ENCODE measurements at regions not wholly inside any gene's neighbourhood (a gene's known extent, or its start where the extent isn't known, plus 50 kb on each side); places are given as distances from the start of the nearest gene placed in this dataset.

DNA sequence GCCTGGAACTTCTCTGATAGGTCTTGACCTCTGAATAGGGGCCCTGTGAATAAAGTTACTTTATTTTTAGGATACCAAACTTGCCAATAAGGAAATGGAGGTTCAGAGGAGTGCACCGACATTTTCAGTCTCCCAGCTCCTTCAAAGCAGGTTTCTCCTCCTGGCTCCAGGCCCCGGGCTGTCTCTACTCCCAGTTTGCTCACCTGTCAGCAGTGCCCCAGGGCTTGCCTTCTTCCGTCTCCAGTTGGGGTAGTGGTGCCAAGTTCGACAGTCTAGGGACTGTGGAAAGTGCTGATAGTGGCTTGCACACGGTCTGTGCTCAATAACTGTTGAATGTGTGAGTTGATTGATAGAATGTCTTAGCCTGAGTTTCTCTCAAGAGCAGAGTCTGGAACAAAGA, 149.2 kb downstream of the ACTL8 start:
- no peak for DNase-seq (ENCODE audit: low read depth)

DNA sequence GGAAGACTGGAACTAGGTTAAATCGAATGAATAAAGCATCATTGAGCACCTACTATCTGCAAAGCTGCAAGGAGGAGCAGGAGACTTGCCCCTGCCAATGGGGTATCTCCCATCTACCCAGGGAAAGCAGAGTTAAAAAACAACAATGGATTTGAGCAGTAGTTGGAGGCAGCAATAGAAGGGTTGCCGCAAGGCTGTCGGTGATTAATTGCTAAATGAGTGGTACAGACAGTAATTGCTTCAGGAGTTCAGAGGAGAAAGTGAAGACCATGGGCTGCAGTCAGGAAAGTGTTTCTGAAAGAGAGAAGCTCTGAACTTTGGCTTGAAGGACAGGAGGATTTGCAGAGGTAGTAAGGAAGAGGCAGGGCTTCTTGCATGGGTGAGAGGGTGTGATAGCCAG, 152.9 kb downstream of the ACTL8 start:
- DNase-seq (ENCODE audit: low read depth): no peak

DNA sequence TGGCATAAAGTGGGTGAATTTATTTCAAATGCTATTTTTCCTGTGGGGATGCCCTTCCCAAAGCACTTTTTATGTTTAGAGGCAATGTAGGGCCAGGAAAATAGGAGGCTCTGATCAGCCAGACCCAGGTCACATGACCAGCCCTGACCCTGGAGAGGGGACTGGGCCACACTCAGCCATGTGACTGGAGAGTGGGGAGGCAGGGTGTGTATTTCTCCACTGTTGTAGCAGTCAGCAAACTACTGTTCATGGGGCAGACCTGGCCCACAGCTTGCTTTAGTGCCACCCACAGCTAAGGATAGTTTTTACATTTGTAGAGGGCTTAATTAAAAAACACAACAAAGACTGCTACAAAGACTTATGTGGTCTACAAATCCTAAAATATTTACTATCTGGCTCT, 153.8 kb downstream of the ACTL8 start:
- DNase-seq (ENCODE audit: low read depth): no peak

DNA sequence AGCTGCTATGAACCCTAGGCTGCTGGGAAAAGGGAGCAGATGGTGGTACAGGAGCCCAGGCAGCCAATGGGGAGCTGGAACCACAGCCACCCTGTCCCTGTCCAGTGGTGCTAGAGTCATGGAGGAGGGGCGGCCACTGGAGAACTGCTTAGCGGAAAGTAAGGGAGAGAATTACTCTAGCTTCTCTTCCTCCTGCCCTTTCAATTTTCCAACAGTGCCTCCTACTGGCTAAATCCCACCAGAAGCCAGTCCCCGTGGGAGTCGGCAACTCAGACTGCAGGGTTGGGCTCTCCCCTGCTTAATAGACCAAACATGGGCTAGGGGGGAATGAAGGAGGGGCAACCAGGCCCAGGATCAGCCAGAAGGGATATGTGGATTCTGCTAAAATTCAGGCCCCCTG, 154.5 kb downstream of the ACTL8 start:
- no peak for DNase-seq (ENCODE audit: low read depth)

DNA sequence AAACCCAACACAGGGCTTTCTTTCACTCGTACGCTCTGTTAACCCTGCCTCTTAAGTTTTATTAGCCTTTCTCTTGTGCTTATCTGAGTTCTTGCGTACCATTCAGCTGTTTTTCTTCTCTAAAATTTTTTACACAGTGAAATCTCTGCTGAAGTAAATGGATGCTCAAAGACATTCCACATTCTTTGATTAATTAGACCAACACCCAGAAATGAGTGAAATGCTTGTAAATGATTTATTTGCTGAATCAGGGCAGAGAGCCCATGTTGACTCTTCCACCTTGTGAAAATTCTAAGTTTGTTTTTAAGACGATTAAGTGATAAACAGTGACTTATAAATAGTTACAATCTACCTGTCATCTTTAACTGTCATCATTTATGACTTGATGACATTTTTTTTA, 156.7 kb downstream of the ACTL8 start:
- DNase-seq (ENCODE audit: low read depth): no peak

DNA sequence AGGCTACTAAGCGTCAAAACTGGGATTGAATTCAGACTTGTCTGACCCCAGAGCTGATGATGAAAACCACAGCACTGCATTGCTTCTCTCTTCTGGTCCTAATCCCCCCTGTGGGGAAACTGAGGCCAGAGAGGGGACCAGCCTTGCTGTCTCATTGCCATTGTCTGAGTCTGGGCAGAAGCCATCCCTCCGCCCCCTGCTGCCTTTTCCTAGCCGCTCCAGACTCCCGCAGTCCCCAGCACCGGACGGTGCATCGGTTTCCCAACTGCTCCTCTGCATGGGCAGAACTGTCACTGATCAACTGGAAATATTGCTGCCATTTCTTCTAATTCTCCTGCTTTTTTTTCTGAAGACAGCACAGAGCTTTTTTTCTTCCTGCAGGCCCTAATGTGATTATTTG, 157.4 kb downstream of the ACTL8 start:
- DNase-seq (ENCODE audit: low read depth): no peak

DNA sequence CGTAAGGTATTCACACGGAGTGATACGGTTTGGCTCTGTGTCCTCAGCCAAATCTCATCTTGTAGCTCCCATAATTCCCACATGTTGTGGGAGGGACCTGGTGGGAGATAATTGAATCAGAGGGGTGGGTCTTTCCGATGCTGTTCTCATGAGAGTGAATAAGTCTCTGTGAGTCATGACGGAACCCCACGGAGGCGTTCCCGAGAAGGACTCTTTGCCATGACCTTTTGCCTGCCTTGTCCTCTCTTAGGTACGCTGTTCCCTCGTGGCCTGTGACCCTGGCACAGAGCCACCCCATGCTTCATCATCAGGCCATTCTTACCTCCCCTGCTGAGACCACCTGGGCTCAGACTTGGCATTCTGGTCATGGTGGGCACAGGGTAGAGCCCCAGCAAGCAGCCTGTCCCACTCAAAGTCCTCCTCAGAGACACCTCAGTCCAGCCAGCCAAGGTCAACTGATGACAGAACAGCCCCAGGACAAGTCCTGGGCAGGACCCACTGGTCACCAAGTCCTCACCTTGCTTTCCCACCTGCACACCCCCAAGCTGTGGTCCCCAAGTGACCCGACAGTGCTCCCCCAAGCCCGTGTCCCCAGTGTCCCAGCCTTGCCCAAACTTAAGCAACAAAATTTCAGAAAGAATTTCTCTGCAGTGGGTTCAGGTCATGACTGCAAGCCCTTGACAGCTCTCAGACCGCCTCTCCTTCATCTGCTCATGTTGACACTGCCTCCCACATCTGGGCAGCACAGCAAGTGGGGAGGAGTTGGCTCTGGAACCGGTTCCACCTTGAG, 158.4 kb downstream of the ACTL8 start:
- DNase-seq (ENCODE audit: low read depth): no peak

DNA sequence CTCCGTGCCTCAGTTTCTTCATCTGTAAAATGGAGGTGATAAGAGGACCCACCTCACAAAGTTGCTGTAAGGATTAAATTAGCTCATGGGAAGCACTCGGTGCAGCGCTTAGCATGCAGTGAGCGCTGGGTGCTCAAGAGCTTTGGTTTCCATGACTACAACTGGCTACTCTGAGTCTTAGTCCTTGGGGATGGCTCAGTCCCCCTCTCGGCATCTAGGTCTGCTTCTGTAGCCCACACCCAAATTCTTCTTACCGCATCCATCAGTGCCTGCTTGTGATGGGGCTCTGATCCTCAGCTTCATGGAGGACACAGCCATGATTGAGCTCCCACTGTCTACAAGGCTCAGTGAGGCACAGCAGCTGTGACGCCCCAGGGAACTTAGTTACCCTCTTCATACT, 159.0 kb downstream of the ACTL8 start:
- DNase-seq (ENCODE audit: low read depth): no peak

DNA sequence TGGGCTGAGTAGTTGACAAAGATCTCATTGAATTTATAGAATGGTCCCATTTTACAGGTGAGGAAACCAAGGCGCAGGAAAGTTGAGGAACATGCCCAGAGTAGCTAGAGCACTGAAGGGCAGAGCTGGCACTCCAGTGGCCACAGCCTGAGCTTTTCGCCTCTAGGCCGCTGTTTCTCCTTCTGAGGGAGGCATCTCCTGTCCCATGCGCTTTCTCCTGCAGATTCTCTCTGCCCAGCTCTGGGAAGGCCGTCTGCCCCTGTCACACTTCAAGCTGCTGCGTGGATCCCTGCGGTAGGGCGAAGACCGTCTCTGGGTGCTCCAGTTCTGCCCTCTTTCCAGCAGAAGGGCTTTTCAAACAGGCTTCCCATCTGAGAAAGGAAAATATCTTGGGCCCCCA, 159.9 kb downstream of the ACTL8 start:
- DNase-seq (ENCODE audit: low read depth): no peak

DNA sequence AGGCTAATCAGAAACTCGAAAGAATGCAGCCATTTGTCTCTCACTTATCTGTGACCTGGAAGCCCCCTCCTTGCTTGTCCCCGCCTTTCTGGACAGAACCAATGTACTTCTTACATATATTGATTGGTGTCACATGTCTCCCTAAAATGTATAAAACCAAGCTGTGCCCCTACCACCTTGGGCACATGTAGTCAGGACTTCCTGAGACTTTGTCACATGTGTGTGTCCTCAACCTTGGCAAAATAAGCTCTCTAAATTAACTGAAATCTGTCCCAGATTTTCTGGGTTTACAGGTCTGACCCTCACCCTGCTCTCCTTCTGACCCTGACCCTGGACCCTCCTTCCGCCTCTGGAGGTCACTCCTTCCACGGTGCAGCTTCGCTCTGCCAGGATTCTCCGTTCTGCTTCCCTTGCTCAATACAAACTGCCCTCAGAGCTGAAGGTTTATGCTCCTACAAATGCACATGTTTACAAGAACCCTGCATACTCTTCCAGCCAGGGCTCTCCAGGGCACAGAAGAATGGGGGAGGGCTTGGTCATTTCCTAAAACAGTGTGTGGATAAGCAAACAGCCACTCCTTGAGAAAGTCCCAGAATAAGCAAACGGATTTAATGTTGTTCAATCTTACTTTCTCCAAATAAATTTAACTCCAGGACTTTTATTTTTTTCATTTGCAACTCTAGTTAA, 160.5 kb downstream of the ACTL8 start:
- no peak for DNase-seq (ENCODE audit: low read depth)

DNA sequence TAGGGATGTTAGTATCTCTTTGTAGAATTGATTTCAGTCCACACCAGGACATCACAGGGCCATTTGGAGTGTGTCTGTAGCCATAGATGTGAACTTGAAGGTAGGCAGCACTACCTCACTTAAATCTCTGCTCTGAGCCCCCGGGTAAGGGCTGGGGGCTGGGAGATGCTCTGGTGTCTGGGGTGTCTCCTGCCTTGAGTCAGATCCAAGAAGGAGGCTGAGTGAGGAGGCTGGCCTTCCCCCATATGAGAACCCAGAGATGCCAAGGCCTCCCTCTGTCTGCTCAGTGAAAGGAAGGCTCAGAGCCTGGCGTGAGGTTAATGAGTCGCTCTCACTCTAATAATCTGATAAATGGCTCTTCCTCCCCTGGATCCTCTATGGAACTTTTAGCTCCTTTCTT, 161.6 kb downstream of the ACTL8 start:
- DNase-seq (ENCODE audit: low read depth): no peak

DNA sequence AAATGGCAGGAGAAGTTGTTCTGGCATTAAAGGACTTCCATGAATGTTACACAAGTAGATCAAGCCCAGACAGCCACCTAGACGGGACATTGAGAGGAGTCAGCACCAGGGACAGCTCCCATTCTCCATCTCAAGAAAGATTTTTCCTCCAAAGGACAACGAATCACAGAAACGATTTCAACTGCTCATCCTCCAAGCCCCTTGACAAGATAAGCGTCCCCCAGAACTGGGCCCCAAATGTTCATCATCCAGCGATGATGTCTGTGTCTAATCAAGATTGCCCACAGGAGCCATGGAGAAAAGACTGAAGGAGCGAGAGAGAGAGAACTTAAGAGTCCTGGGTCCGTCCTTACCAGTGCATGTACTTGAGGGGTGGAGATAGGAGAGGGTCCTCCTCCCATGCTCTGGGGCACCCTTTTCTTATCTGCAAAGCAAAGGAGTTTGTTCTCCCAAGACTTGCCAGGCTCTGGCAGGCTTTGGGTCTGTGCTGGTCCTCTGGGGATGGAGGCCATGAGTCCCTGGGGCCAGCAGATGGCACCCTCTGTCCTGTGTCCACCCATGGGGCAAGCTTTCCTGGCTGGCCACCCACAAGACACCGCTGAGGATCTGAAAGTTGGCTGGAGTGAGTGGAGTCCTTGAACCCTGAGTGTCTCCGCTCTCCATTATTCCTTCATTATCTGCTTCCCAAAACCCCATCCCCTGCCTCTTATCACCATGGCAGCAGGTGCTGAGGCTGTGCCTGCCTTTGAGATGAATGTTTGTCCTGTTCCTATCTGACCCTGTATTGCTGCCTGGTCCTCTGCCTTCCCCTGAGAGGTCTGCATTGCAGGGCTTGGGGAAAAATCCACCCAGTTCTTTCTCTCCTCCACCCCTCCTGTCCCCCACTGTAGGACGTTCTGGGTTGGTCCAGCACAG, 164.6 kb downstream of the ACTL8 start:
- no peak for DNase-seq (ENCODE audit: low read depth)

DNA sequence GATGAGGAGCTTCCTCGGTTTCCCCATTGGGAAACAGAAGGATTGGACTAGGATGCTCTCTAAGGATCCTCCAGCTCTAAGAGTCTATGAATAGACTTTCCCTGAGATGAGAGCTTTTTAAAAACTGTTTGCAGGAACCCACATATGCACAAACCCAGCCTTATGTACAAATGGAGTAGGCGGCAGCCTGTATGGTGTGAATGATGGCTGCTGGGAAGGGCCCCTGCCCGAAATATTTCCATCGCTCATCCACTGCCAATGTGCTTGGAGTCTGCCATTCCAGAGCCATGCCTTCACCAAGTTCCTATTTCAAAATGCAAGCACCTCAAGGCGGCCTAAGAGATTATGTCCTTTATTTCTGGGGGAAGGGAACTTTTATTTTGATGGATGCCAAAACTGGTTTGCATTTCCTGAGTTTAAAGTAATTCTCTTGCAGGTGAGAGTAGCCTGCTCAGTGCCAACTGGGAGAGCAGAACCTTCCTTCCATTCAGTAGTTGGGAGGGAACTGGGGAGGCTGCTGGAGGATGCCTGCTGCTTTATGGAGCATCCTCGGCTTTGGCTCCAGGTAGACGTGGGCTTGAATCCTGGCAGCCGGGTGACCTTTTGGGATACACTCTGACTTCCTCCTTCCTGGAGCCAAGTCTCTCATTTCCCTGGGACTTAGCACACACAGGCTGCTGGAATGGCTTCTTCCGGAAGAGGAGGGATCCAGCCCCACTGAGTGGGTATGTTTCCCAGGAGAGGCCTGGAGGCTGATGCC, 165.9 kb downstream of the ACTL8 start:
- DNase-seq (ENCODE audit: low read depth): no peak

DNA sequence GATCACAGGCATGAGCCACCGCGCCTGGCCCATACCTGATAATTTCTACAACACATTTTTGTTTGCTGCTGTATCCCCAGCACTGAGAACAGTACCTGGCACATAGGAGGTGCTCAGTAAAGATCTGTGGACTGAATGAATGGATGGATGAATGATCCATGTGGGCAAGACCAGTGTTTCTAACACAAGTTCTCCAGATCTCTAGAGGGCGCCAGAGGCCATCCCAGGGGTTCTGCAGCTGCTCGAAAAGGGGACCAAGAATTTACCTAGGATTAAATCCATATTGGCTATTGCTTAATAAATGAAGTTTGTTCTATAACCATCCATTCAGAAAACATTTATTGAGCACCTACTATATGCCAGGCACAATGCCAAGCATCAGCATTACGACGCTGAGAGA, 167.7 kb downstream of the ACTL8 start:
- no peak for DNase-seq (ENCODE audit: low read depth)

DNA sequence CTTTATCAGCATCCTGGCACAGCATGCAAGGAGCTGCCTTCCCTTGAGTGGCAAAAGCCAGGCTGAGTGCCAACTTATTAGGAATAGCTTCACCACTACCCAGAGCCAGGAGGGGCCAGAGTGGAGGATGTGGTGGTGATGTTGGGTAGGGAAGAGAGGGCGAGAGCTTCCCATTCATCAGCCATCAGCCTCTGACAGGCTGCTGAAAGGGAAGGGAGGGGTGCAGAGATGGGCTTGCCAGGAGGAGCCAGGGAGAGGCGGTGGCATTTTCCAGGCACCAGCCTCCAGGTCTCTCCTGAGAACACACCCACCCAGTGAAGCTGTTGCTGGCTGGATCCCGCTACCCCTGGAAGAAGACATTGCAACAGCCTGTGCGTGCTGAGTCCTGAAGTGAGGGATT, 168.5 kb downstream of the ACTL8 start:
- no peak for DNase-seq (ENCODE audit: low read depth)

DNA sequence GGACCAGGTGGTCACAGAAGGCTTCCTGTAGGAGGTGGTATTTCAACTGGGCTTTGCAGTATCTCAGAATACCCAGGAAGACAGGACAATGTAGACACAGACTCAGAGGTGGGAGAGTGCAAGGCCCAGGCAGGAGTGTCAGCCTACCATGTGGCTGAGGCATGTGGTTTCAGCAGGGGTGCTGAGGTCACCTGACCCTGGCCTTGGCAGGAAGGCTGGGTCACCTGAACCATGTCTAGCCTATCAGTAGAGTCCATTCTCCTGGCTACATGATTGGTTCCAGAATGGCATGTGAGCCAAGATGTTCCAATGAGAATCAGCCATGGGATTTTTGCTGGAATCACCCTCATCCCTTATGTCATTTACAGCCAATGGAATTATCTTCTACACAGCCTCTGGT, 169.4 kb downstream of the ACTL8 start:
- DNase-seq (ENCODE audit: low read depth): no peak

DNA sequence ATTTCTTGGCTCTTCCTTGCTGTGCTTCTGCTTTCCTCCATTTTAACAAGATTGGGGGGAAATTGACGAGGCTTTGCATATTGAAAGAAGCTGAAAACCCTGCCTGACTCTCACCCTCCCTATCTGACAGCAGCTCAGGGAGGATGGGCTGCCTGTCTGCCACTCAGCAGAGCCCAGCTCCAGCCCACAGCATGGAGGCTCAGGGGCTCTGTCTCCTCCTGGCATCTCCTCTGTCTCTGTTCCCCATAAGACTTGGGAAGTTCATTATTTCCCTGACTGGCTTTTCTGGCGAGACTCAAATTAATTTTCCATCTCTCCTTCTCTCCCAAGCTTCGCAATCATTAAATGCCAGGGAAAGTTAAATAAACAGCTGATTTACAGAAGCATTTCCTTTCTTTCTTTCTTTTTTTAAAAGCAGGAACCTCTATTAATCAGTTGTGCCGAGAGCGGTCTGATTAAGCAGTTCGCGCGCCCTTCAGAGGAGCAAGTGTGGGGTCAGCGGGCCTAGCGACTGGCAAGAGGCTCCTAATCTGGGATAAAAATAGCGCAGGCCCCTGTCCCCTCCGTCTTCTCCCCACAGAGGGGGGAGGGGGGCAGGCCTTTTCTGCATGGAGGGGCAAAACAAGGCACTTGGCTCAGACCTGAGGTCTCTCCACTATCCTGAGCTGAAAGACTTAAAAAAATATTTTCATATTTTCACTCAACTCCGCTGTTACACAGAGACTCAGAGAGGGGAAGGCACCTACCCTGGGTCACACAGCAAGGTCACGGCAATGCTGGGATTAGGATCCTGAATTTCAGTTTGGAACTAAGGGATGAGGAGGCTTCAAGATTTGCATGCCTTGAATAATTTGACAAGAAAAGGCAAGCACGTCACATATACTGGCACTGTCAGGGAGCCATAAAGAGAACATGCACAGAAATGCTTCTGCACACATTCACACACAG, 170.4 kb downstream of the ACTL8 start:
- no peak for DNase-seq (ENCODE audit: low read depth)

DNA sequence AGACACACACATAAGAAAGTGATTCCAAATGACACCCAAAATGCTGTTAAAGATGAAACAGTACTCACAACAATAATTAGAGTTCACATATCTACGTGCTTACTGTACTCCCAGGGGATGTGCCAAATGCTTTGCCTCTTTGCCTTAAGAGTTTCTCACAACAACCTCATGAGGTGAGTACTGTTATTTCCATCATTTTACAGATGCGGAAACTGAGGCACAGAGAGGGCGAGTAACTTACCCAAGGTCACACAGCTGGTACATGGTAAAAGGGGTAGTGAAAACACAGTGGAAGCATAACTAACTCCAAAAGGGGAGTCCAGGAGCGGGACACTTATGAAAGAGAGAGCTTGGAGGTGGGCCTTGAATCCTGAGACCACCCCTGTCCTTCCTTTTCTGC, 171.8 kb downstream of the ACTL8 start:
- DNase-seq (ENCODE audit: low read depth): no peak

DNA sequence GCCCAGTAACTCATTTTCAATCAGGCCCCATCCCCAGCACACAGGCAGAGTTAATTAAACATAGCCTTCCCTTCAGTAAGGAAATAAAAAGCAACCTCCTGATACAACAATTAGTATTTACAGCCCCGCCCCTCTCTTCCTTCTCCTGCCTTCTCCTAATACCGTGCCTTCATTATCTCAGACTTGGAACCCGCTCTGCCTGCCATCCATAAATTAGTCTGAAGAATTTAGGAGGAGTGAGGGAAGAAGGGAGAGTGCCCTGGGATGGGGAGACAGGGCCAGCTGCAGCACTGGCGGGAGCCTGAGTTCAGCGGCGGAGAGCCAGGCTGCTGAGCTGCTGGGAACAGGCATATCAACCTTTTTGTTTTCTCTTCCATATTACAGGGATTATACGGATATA, 172.8 kb downstream of the ACTL8 start:
- no peak for DNase-seq (ENCODE audit: low read depth)

DNA sequence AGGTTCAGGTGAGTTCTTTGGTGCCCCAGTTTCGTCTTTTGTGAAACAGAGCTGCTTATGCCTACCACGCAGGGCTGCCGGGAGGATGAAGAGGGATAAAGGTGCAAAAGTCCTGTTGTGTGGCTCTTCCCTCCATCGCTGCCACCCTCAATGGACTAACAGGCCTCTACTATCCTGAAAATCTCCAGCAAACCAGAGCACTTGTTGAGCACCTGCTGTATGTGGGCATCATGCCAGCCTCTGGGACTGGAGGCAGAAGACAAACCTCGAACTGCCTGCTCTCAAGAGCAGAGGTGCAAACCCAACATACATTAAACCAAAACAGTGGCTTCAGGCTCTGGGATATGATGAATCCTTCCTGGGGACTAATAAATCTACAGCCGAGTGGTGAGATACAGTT, 174.1 kb downstream of the ACTL8 start:
- no peak for DNase-seq (ENCODE audit: low read depth)

DNA sequence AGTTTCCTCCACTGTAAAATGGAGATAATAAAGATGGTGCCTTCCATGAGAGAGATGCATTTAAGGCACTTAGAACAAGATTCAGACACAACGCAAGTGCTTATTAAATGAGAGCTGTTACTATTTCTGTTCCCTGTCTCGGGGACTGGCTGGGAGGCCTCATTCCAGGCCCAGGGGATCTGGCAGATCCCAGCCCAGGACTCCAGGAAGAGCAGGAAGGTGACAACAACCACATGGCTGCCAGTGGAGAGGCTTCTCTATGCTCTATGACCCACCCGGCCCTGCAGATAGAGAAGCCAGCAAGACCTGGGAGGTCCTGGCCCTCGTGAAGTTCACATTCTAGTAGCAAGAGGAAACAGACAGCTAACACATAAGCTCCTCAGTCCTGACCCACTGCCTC, 175.5 kb downstream of the ACTL8 start:
- no peak for DNase-seq (ENCODE audit: low read depth)
